Activated naive CD4-positive, alpha-beta T cell treated with anti-CD3 and anti-CD28 coated beads, Interleukin-2, amount 50 U/mL, for 16 hours (primary cell): ENCODE measurements at regions not wholly inside any gene's neighbourhood (a gene's known extent, or its start where the extent isn't known, plus 50 kb on each side); places are given as distances from the start of the nearest gene placed in this dataset.
"Not testable (repeated sequence)": the region's sequence is repeated elsewhere in the genome, so short reads cannot be mapped to it uniquely, and the experiment has no call there.

Experiments
- DNase-seq: peaks from one replicate; pipeline ENCODE4 v3.0.0-alpha.2; 2020

- no peak for DNase-seq
These were observed 61.2 kb upstream of the VIPR2 start for GRCh38 chr7:159205833-159206232.

GRCh38 chr7:159204664-159205063 lies 60.0 kb upstream of the VIPR2 start:
- no peak for DNase-seq

GRCh38 chr7:159203253-159203652 lies 58.6 kb upstream of the VIPR2 start:
- not testable (repeated sequence) for DNase-seq

GRCh38 chr7:159201722-159202330 lies 57.2 kb upstream of the VIPR2 start:
- no peak for DNase-seq

GRCh38 chr7:159200421-159200820 lies 55.8 kb upstream of the VIPR2 start:
- DNase-seq = no peak

- no peak for DNase-seq
These were observed 53.5 kb upstream of the VIPR2 start for GRCh38 chr7:159198016-159198724.

- DNase-seq = peak; percentile 27
These were observed 52.7 kb upstream of the VIPR2 start for GRCh38 chr7:159197066-159197975.

GRCh38 chr7:159196584-159196983 lies 51.9 kb upstream of the VIPR2 start:
- no peak for DNase-seq

GRCh38 chr7:159195946-159196345 lies 51.3 kb upstream of the VIPR2 start:
- no peak for DNase-seq
